Suprapubic skin (tissue), 4 donors: ENCODE measurements at regions not wholly inside any gene's neighbourhood (a gene's known extent, or its start where the extent isn't known, plus 50 kb on each side); places are given as distances from the start of the nearest gene placed in this dataset.
"Not testable (repeated sequence)": the region's sequence is repeated elsewhere in the genome, so short reads cannot be mapped to it uniquely, and the experiment has no call there.

Source experiments
- DNase-seq, 2 donors: peaks; one replicate each; pipeline ENCODE4 v3.0.0-alpha.2; 2019; ENCODE audit warnings: low spot score in 2 of 2
- H3K27ac ChIP-seq: fragments of 200-600 bp; sonication (generic); one replicate; pipeline ENCODE4 v1.5.1; 2019
- H3K27me3 ChIP-seq: fragments of 200-600 bp; sonication (generic); one replicate; pipeline ENCODE4 v1.5.1; 2019
- H3K36me3 ChIP-seq: fragments of 200-600 bp; sonication (generic); one replicate; pipeline ENCODE4 v1.5.1; 2019
- H3K4me1 ChIP-seq: fragments of 200-600 bp; sonication (generic); one replicate; pipeline ENCODE4 v1.5.1; 2019
- H3K4me3 ChIP-seq: fragments of 200-600 bp; sonication (generic); one replicate; pipeline ENCODE4 v1.5.1; 2019; ENCODE audit warnings: mild to moderate bottlenecking
- H3K9me3 ChIP-seq: fragments of 200-600 bp; sonication (generic); one replicate; pipeline ENCODE4 v1.5.1; 2019
- CTCF ChIP-seq, 2 donors: fragments of 200-600 bp in 1 of 2; fragments of 450-650 bp in 1 of 2; sonication (generic) in 1 of 2; IDR thresholded peaks; one replicate each; pipeline ENCODE4 v1.5.1; 2016 to 2019; ENCODE audit warnings: antibody characterized with exemption in 2 of 2, mild to moderate bottlenecking in 1 of 2, moderate library complexity in 1 of 2
- EP300 ChIP-seq: sonication (generic); formaldehyde crosslinking; IDR thresholded peaks from one replicate; pipeline ENCODE4 v1.6.1; 2017; ENCODE audit warnings: antibody characterized with exemption
- POLR2A ChIP-seq, 2 donors: fragments of 450-650 bp; IDR thresholded peaks; one replicate each; pipeline ENCODE4 v1.6.1; 2017; ENCODE audit warnings: antibody characterized with exemption in 2 of 2, mild to moderate bottlenecking in 2 of 2, moderate library complexity in 2 of 2
- POLR2AphosphoS5 ChIP-seq, 3 donors: sonication (generic); formaldehyde crosslinking; IDR thresholded peaks; one replicate each; pipeline ENCODE4 v1.6.1; 2017; ENCODE audit warnings: antibody characterized with exemption in 3 of 3
- WGBS: methylation state at CpG from one replicate; pipeline ENCODE4 v1.1.5; 2018; 5-methylcytosine and 5-hydroxymethylcytosine counted together

GRCh38 chr5:17079562-17079961 lies 137.9 kb upstream of the BASP1 start:
- no peak overlapping the region for H3K27ac ChIP-seq
- no peaks in the 10 kb centered on the region for H3K36me3 ChIP-seq
- WGBS = 40% methylated on average over 7 of the region's 7 CpGs

GRCh38 chr5:17080361-17080760 lies 137.1 kb upstream of the BASP1 start:
- TF ChIP-seq POLR2AphosphoS5 (IDR thresholded peaks at IDR 0.05) = no peak
- TF ChIP-seq CTCF (IDR thresholded peaks at IDR 0.05) = no peak
- no peak for TF ChIP-seq EP300
- TF ChIP-seq POLR2A (IDR thresholded peaks at IDR 0.05) = no peak
- Histone ChIP-seq H3K9me3 (no peaks in the 10 kb centered on the region), H3K4me1 (peaks cover 11% of the 10 kb centered on the region), H3K27ac (no peak overlapping the region), H3K4me3 (no peak overlapping the region), H3K36me3 (no peaks in the 10 kb centered on the region), H3K27me3 (no peaks in the 10 kb centered on the region)
- DNase-seq = no peak
- WGBS = 62% methylated on average over 4 of the region's 4 CpGs

More at GRCh38 chr5:17079562-17079961, 137.9 kb upstream of the BASP1 start:
- TF ChIP-seq CTCF (IDR thresholded peaks at IDR 0.05) (no peak), EP300 (no peak), POLR2AphosphoS5 (IDR thresholded peaks at IDR 0.05) (no peak), POLR2A (IDR thresholded peaks at IDR 0.05) (no peak)
- H3K27me3 ChIP-seq = no peaks in the 10 kb centered on the region
- no peak for DNase-seq
- H3K4me3 ChIP-seq = no peak overlapping the region
- no peaks in the 10 kb centered on the region for H3K9me3 ChIP-seq
- peaks cover 11% of the 10 kb centered on the region for H3K4me1 ChIP-seq

DNA sequence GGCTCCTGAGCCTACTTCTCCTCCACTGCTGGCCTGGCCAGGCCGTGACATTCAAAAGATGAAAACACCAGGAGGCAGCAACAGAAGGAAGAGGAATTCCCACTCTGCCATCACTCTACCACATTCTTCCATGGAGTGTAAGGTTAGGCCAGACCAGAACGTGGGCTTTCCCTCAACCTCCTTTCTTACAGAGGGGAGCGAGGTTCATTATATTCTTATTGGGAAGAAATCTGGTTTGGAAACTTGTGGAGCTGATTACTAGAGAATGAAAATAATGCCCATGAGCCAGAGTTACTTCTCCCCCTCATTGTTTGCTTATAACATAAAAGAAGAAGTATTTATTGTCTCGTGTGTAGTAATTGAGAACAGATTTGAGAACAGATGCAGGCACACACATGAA lies 136.3 kb upstream of the BASP1 start:
- no peak for DNase-seq
- Histone ChIP-seq H3K36me3 (no peaks in the 10 kb centered on the region), H3K4me3 (no peak overlapping the region), H3K27ac (no peak overlapping the region), H3K27me3 (no peaks in the 10 kb centered on the region), H3K9me3 (no peaks in the 10 kb centered on the region), H3K4me1 (peaks cover 11% of the 10 kb centered on the region)
- TF ChIP-seq POLR2AphosphoS5 (IDR thresholded peaks at IDR 0.05) (no peak), POLR2A (IDR thresholded peaks at IDR 0.05) (no peak), EP300 (no peak), CTCF (IDR thresholded peaks at IDR 0.05) (no peak)
- WGBS = 60% methylated on average over 4 of the region's 4 CpGs

- H3K27ac ChIP-seq, H3K27me3 ChIP-seq, H3K4me3 ChIP-seq, H3K9me3 ChIP-seq, H3K4me1 ChIP-seq, DNase-seq, H3K36me3 ChIP-seq: not testable (repeated sequence)
- 91% methylated on average over 27 of the region's 29 CpGs for WGBS
These were observed 134.2 kb upstream of the BASP1 start for GRCh38 chr5:17083276-17083675.

DNA sequence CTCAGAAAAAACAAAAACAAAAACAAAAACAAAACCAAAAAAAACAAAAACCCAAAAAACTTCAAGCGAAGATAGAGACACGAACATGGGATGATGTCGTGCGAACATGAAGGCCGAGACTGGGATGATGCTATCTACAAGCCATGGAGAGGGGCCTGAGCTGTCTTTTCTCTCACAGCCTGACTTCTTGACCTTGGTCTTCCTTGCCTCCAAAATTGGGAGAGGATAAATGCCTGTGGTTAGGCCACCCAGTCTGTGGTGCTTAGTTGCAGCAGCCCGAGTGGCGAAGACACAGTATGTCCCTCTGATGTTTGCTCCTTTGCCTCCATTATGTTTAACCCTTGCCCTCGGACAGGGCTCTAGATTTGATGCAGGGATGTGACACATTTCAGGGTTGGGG lies 130.4 kb upstream of the BASP1 start:
- DNase-seq = no peak
- no peak for TF ChIP-seq POLR2AphosphoS5 (IDR thresholded peaks at IDR 0.05)
- TF ChIP-seq EP300 = no peak
- TF ChIP-seq CTCF (IDR thresholded peaks at IDR 0.05) = no peak
- no peak for TF ChIP-seq POLR2A (IDR thresholded peaks at IDR 0.05)
- H3K9me3 ChIP-seq = no peaks in the 10 kb centered on the region
- H3K4me3 ChIP-seq = no peak overlapping the region
- no peaks in the 10 kb centered on the region for H3K27me3 ChIP-seq
- H3K36me3 ChIP-seq = no peaks in the 10 kb centered on the region
- no peak overlapping the region for H3K27ac ChIP-seq
- no peaks in the 10 kb centered on the region for H3K4me1 ChIP-seq
- 88% methylated on average over 8 of the region's 8 CpGs for WGBS

- 81% methylated on average over 4 of the region's 4 CpGs for WGBS
- Histone ChIP-seq H3K4me3 (no peak overlapping the region), H3K27ac (no peak overlapping the region), H3K36me3 (no peaks in the 10 kb centered on the region), H3K9me3 (no peaks in the 10 kb centered on the region), H3K4me1 (no peaks in the 10 kb centered on the region), H3K27me3 (no peaks in the 10 kb centered on the region)
- TF ChIP-seq POLR2A (IDR thresholded peaks at IDR 0.05) (no peak), CTCF (IDR thresholded peaks at IDR 0.05) (no peak), POLR2AphosphoS5 (IDR thresholded peaks at IDR 0.05) (no peak), EP300 (no peak)
- no peak for DNase-seq
These were observed 129.4 kb upstream of the BASP1 start for GRCh38 chr5:17088051-17088450.
